HepG2 (cell line): ENCODE measurements at regions not wholly inside any gene's neighbourhood (a gene's known extent, or its start where the extent isn't known, plus 50 kb on each side); places are given as distances from the start of the nearest gene placed in this dataset.
A peak's percentile ranks its signal among the peaks of the same experiment; 100 is the strongest.

Experiments used
- AGO2 ChIP-seq: fragments of 200-400 bp; formaldehyde crosslinking; optimal IDR thresholded peaks from 2 replicates; pipeline ENCODE3; 2017; ENCODE audit warnings: mild to moderate bottlenecking, low read depth, low read length, moderate library complexity
- FOXP4 ChIP-seq: sonication (generic); formaldehyde crosslinking; IDR thresholded peaks from 2 replicates; pipeline ENCODE4 v1.4.0; 2020; ENCODE audit warnings: missing genetic modification reagents
- IKZF5 ChIP-seq: IDR thresholded peaks from 2 replicates; pipeline ENCODE4 v1.6.1; 2018; ENCODE audit warnings: missing genetic modification reagents, mild to moderate bottlenecking, missing compliant biosample characterization
- KAT7 ChIP-seq: IDR thresholded peaks from 2 replicates; pipeline ENCODE4 v1.6.1; 2018; ENCODE audit warnings: borderline replicate concordance, missing compliant biosample characterization
- KDM1A ChIP-seq: IDR thresholded peaks from 2 replicates; pipeline ENCODE4 v1.6.1; 2016; ENCODE audit warnings: missing compliant biosample characterization
- MAFG ChIP-seq: sonication (generic); formaldehyde crosslinking; IDR thresholded peaks from 2 replicates; pipeline ENCODE4 v1.5.1; 2020; ENCODE audit warnings: mild to moderate bottlenecking, missing genetic modification reagents
- MATR3 ChIP-seq: sonication (generic); formaldehyde crosslinking; IDR thresholded peaks from 2 replicates; pipeline ENCODE4 v1.4.0; 2020; ENCODE audit warnings: missing genetic modification reagents
- MXD1 ChIP-seq: sonication (generic); formaldehyde crosslinking; IDR thresholded peaks from 2 replicates; pipeline ENCODE4 v1.4.0; 2020; ENCODE audit warnings: mild to moderate bottlenecking, missing genetic modification reagents
- NCOA1 ChIP-seq: sonication (generic); formaldehyde crosslinking; IDR thresholded peaks from 2 replicates; pipeline ENCODE4 v1.9.0; 2021; ENCODE audit warnings: missing genetic modification reagents
- NCOR1 ChIP-seq: fragments of 200-600 bp; sonication (generic); IDR thresholded peaks from 2 replicates; pipeline ENCODE4 v1.7.0; 2017; ENCODE audit warnings: antibody characterized with exemption, low read length, borderline replicate concordance
- NFYC ChIP-seq: IDR thresholded peaks from 2 replicates; pipeline ENCODE4 v1.6.1; 2016; ENCODE audit warnings: missing genetic modification reagents, missing compliant biosample characterization
- NR1H2 ChIP-seq: sonication (generic); formaldehyde crosslinking; IDR thresholded peaks from 2 replicates; pipeline ENCODE4 v1.8.1; 2022; ENCODE audit warnings: low read depth, missing genetic modification reagents, borderline replicate concordance
- RXRB ChIP-seq: IDR thresholded peaks from 2 replicates; pipeline ENCODE4 v1.6.1; 2016; ENCODE audit warnings: borderline replicate concordance, missing genetic modification reagents, missing compliant biosample characterization
- SNAPC2 ChIP-seq: sonication (generic); formaldehyde crosslinking; IDR thresholded peaks from 2 replicates; pipeline ENCODE4 v1.8.1; 2022; ENCODE audit warnings: mild to moderate bottlenecking, missing genetic modification reagents
- TBX3 ChIP-seq: fragments of 450-650 bp; IDR thresholded peaks from 2 replicates; pipeline ENCODE4 v1.6.1; 2017; ENCODE audit warnings: antibody characterized with exemption, mild to moderate bottlenecking, inconsistent platforms, borderline replicate concordance
- TFDP1 ChIP-seq: IDR thresholded peaks from 2 replicates; pipeline ENCODE4 v1.6.1; 2016; ENCODE audit warnings: missing compliant biosample characterization, missing genetic modification reagents, borderline replicate concordance
- ZBED4 ChIP-seq: sonication (generic); formaldehyde crosslinking; IDR thresholded peaks from 2 replicates; pipeline ENCODE4 v1.4.0; 2020; ENCODE audit warnings: missing genetic modification reagents, borderline replicate concordance
- ZFP1 ChIP-seq: IDR thresholded peaks from 2 replicates; pipeline ENCODE4 v1.6.1; 2016
- ZNF354B ChIP-seq: sonication (generic); formaldehyde crosslinking; IDR thresholded peaks from 2 replicates; pipeline ENCODE4 v1.8.0; 2022; ENCODE audit warnings: mild to moderate bottlenecking, missing genetic modification reagents
- ZNF75D ChIP-seq: sonication (generic); formaldehyde crosslinking; IDR thresholded peaks from 2 replicates; pipeline ENCODE4 v1.8.1; 2023; ENCODE audit warnings: missing genetic modification reagents, mild to moderate bottlenecking, borderline replicate concordance
- TF ChIP-seq, protein P1 (sequence below): sonication (generic); formaldehyde crosslinking; IDR thresholded peaks from 2 replicates; pipeline ENCODE4 v1.4.0; 2020; ENCODE audit warnings: mild to moderate bottlenecking, missing genetic modification reagents
- TF ChIP-seq, protein P2 (sequence below): sonication (generic); formaldehyde crosslinking; IDR thresholded peaks from 2 replicates; pipeline ENCODE4 v1.9.0; 2021; ENCODE audit warnings: missing genetic modification reagents, borderline replicate concordance

- TF ChIP-seq ZBED4 (CRISPR knock-in tag) (no peak), MXD1 (CRISPR knock-in tag) (no peak), TBX3 (no peak), KAT7 (CRISPR knock-in tag) (no peak), NR1H2 (CRISPR knock-in tag) (no peak), MAFG (CRISPR knock-in tag) (no peak), RXRB (CRISPR knock-in tag) (peak; percentile 31; the same call in 1 of the 2 replicates), ZFP1 (CRISPR knock-in tag) (no peak), NFYC (CRISPR knock-in tag) (no peak), KDM1A (CRISPR knock-in tag) (0 out of 2 replicates have a peak, but pooled peaks have one; percentile 44), ZNF354B (CRISPR knock-in tag) (no peak), MATR3 (no peak), ZNF75D (CRISPR knock-in tag) (no peak), SNAPC2 (CRISPR knock-in tag) (no peak), NCOR1 (peak; percentile 82), TFDP1 (no peak), AGO2 (no peak), IKZF5 (no peak), NCOA1 (CRISPR knock-in tag) (no peak), FOXP4 (CRISPR knock-in tag) (no peak)
- TF ChIP-seq, protein P1, sequence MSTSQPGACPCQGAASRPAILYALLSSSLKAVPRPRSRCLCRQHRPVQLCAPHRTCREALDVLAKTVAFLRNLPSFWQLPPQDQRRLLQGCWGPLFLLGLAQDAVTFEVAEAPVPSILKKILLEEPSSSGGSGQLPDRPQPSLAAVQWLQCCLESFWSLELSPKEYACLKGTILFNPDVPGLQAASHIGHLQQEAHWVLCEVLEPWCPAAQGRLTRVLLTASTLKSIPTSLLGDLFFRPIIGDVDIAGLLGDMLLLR, result no peak
- TF ChIP-seq, protein P2, sequence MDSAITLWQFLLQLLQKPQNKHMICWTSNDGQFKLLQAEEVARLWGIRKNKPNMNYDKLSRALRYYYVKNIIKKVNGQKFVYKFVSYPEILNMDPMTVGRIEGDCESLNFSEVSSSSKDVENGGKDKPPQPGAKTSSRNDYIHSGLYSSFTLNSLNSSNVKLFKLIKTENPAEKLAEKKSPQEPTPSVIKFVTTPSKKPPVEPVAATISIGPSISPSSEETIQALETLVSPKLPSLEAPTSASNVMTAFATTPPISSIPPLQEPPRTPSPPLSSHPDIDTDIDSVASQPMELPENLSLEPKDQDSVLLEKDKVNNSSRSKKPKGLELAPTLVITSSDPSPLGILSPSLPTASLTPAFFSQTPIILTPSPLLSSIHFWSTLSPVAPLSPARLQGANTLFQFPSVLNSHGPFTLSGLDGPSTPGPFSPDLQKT, result no peak
Observed at GRCh38 chr3:181054538-181054937, 65.0 kb upstream of the DNAJC19 start (continued).
